CD4-positive, alpha-beta T cell (primary cell): ENCODE measurements at regions not wholly inside any gene's neighbourhood (a gene's known extent, or its start where the extent isn't known, plus 50 kb on each side); places are given as distances from the start of the nearest gene placed in this dataset.

ENCODE experiments used
- ATAC-seq: fragments of 200-7000 bp; cut with Tn5 transposase; one replicate; pipeline ENCODE4 v1.10.0; 2022; ENCODE audit warnings: mild to moderate bottlenecking; ENCODE audit not compliant: poor library complexity
- CTCF ChIA-PET: fragments of 350-600 bp; sonication (Branson Sonifier 250); formaldehyde crosslinking; loops from one replicate; lab custom pipeline; 2021; ENCODE audit warnings: antibody characterized with exemption, inconsistent platforms; lab: Charles Lee
- POLR2A ChIA-PET: fragments of 350-600 bp; sonication (Branson Sonifier 250); formaldehyde crosslinking; loops from one replicate; lab custom pipeline; 2021; ENCODE audit warnings: antibody characterized with exemption, inconsistent platforms; lab: Charles Lee
- DNase-seq, 14 experiments: peaks; one replicate each; pipeline ENCODE4 v3.0.0-alpha.2; 2013 to 2020; ENCODE audit warnings: mixed read lengths in 2 of 14
- H3K27ac ChIP-seq, 2 donors: one replicate each; pipeline versions ENCODE4 v1.5.1 to v1.7.0; 2013; ENCODE audit warnings: low read length in 2 of 2, low read depth in 1 of 2, mild to moderate bottlenecking in 1 of 2
- H3K27me3 ChIP-seq, 2 experiments: 1 replicate in 1 of 2; 2 replicates in 1 of 2; pipeline versions ENCODE4 v1.6.1 to v1.7.0; 2013; ENCODE audit warnings: low read length in 2 of 2, control low read depth in 1 of 2, mild to moderate bottlenecking in 1 of 2, moderate library complexity in 1 of 2; ENCODE audit not compliant: insufficient read depth in 2 of 2, control insufficient read depth in 1 of 2
- H3K36me3 ChIP-seq: one replicate; pipeline ENCODE4 v1.6.1; 2013; ENCODE audit warnings: low read length, control low read depth; ENCODE audit not compliant: insufficient read depth
- H3K4me1 ChIP-seq: one replicate; pipeline ENCODE4 v1.6.1; 2013; ENCODE audit warnings: low read length, control low read depth; ENCODE audit not compliant: insufficient read depth
- H3K4me3 ChIP-seq: one replicate; pipeline ENCODE4 v1.5.1; 2013; ENCODE audit warnings: mild to moderate bottlenecking, low read length, moderate library complexity
- H3K9me3 ChIP-seq, 2 experiments: 1 replicate in 1 of 2; 2 replicates in 1 of 2; pipeline versions ENCODE4 v1.6.1 to v1.7.0; 2013; ENCODE audit warnings: low read length in 2 of 2, mild to moderate bottlenecking in 2 of 2, control low read depth in 1 of 2, moderate library complexity in 1 of 2; ENCODE audit not compliant: control insufficient read depth in 1 of 2, insufficient read depth in 1 of 2
- H3K27ac Mint-ChIP-seq: one replicate; pipeline ENCODE4 v1.8.0; 2020; ENCODE audit warnings: mixed read lengths
- H3K27me3 Mint-ChIP-seq: one replicate; pipeline ENCODE4 v1.8.0; 2021; ENCODE audit warnings: mixed read lengths
- H3K36me3 Mint-ChIP-seq: one replicate; pipeline ENCODE4 v1.8.0; 2021; ENCODE audit warnings: low read depth, mixed read lengths
- H3K4me1 Mint-ChIP-seq: one replicate; pipeline ENCODE4 v1.8.0; 2021; ENCODE audit warnings: low read depth, mixed read lengths
- H3K4me3 Mint-ChIP-seq: one replicate; pipeline ENCODE4 v1.8.0; 2020; ENCODE audit warnings: mild to moderate bottlenecking, mixed read lengths
- H3K9me3 Mint-ChIP-seq: one replicate; pipeline ENCODE4 v1.8.0; 2020; ENCODE audit warnings: mixed read lengths
- CTCF ChIP-seq: fragments of 200-600 bp; IDR thresholded peaks from one replicate; pipeline ENCODE4 v1.8.0; 2022; ENCODE audit warnings: antibody characterized with exemption, mild to moderate bottlenecking
- intact Hi-C, 2 experiments: fragments of 100-400 bp; cut with DNase I in 1 of 2; cut with micrococcal nuclease in 1 of 2; formaldehyde crosslinking; loops; one replicate each; pipeline versions ENCODE4 v1.15.1 to v1.9.0; 2023 to 2025; cut with DNase I, micrococcal nuclease

DNA sequence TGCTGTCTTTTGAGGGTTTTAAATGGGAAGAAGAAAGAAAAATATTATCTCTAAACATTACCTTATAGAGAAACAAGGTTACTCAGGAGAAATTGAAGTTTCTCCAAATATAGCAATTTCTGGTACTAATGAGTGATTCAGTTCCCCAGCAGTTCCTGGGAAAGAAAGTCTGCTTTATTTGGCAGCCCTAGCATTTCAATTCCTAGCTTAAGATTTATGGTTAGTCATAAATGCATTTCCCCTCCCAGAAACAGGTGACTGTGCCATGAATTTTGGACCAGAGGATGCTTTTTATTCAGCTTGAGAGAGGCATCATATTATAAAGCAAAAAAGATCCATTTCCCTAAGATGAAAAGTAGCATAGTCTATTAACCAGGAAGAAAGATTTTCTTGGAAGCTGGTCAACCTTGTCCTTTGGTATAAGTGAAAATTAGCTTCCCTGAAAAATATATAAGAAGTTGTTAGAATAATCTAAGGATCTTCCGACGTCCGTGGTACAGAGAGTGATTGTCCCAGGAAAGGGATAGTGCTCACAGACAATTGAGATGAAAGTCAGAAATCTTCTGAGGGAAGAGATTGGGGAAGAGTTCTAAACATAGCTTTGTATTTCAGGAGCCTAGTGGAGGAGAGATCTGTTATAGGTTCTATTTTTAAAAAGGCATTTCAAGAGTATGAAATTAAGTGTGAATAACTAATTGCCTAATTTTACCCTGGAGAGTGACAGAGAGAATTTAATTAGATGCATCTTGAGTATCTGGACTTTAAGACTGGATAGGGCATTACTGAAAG is 164.9 kb downstream of the ESM1 start:
- Histone ChIP-seq H3K4me3 (no peak overlapping the region), H3K27ac (no peak overlapping the region), H3K27me3 (no peaks in the 10 kb centered on the region), H3K4me1 (no peaks in the 10 kb centered on the region), H3K9me3 (no peaks in the 10 kb centered on the region), H3K36me3 (no peaks in the 10 kb centered on the region)
- ATAC-seq = no peak
- CTCF ChIA-PET = interaction anchor here (0.8 kb wide), 1 partner anchor 10 kb away, joined by 3 read pairs; no protein-coding TSS in a partner anchor
- H3K27ac Mint-ChIP-seq = no peak overlapping the region
- no peak for TF ChIP-seq CTCF
- POLR2A ChIA-PET = interaction anchor here (0.7 kb wide), 1 partner anchor 190 kb away, joined by 3 read pairs; no protein-coding TSS in a partner anchor
- H3K36me3 Mint-ChIP-seq = no peaks in the 10 kb centered on the region
- no peak for DNase-seq
- H3K4me1 Mint-ChIP-seq = no peaks in the 10 kb centered on the region
- intact Hi-C loops = loop anchor here in 1 of 2 experiments (10.0 kb wide), 1 partner anchor 66 kb away; no protein-coding TSS in a partner anchor
- peaks cover 2% of the 10 kb centered on the region for H3K27me3 Mint-ChIP-seq
- no peak overlapping the region for H3K4me3 Mint-ChIP-seq
- H3K9me3 Mint-ChIP-seq = no peaks in the 10 kb centered on the region

DNA sequence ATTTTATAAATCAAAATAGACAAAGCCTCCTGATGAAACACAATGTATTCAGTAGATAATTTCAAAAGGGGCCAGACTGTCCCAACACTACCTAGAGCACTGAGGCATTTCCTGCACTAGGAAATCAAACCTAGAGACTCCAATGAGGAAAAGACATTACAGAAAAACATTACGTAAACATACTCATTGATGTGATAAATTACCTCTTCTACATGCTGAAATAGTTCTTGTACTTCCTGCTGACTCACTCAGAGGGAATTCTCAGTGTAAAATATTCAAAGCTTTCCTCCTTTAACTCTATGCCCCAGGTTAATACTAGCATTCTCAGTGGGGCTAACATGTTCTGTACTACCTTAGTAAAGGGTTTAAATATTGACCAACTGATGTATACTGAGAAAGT is 178.0 kb downstream of the ESM1 start:
- no peak overlapping the region for H3K27ac Mint-ChIP-seq
- TF ChIP-seq CTCF = no peak
- POLR2A ChIA-PET = no interaction called here
- H3K27me3 ChIP-seq = no peaks in the 10 kb centered on the region
- H3K36me3 ChIP-seq = no peaks in the 10 kb centered on the region
- CTCF ChIA-PET = no interaction called here
- ATAC-seq (no peak), DNase-seq (no peak)
- no peaks in the 10 kb centered on the region for H3K4me1 Mint-ChIP-seq
- no peak overlapping the region for H3K27ac ChIP-seq
- H3K4me1 ChIP-seq = no peaks in the 10 kb centered on the region
- no peak overlapping the region for H3K4me3 Mint-ChIP-seq
- intact Hi-C loops = no loop called here
- no peaks in the 10 kb centered on the region for H3K36me3 Mint-ChIP-seq
- peaks cover 5% of the 10 kb centered on the region for H3K9me3 Mint-ChIP-seq
- H3K27me3 Mint-ChIP-seq = peaks cover 13% of the 10 kb centered on the region
- no peak overlapping the region for H3K4me3 ChIP-seq
- no peaks in the 10 kb centered on the region for H3K9me3 ChIP-seq

- intact Hi-C loops = no loop called here
- no peaks in the 10 kb centered on the region for H3K36me3 ChIP-seq
- Mint-ChIP-seq H3K4me3 (no peak overlapping the region), H3K27ac (no peak overlapping the region), H3K36me3 (no peaks in the 10 kb centered on the region), H3K27me3 (no peaks in the 10 kb centered on the region), H3K9me3 (peaks cover 5% of the 10 kb centered on the region), H3K4me1 (no peaks in the 10 kb centered on the region)
- no peak for ATAC-seq
- no peak for TF ChIP-seq CTCF
- no peak overlapping the region for H3K4me3 ChIP-seq
- CTCF ChIA-PET = no interaction called here
- POLR2A ChIA-PET = no interaction called here
- H3K27ac ChIP-seq = no peak overlapping the region
- H3K27me3 ChIP-seq = no peaks in the 10 kb centered on the region
- H3K4me1 ChIP-seq = no peaks in the 10 kb centered on the region
- H3K9me3 ChIP-seq = no peaks in the 10 kb centered on the region
- no peak for DNase-seq
These were observed 180.9 kb downstream of the ESM1 start for GRCh38 chr5:54804521-54804920.
